ENCODE measurements at regions not wholly inside any gene's neighbourhood (a gene's known extent, or its start where the extent isn't known, plus 50 kb on each side); places are given as distances from the start of the nearest gene placed in this dataset.

DNA sequence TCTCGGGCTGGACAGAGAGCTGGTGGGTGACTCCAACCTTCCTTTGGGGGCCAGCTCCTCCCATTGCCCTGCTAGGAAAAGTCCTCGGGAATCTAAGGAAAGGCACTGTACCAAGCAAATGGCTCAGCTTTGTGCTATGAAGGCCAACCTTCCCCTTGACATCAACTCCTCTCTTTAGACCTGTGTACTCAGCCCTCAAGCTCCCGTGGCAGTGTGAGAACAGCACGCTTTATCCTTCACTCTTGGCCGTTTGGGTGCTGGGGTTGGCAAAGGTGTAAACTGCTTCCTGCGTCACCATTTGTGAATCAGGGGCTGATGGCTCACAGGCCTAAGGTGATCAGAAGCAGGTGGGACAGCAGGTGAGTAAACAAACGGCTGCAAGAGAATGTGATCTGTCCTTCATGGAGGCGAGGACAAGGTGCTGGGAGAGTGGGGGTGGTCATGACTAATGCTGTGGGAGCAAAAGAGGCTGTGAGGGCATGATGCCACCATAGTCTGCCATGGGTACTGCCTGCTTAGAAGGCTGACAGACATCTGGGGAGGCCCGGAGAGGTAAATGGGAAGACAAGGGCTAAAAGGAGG lies 165.2 kb upstream of the TPM1 start:
- no TSS peak for BruUV-seq (replicated peaks)
- H3K4me2 ChIP-seq (ENCODE audit: low read length) = no peak overlapping the region
- no peaks in the 10 kb centered on the region for H3K79me2 ChIP-seq (ENCODE audit: insufficient read depth, low read depth, low read length)
- no peak overlapping the region for H3K4me3 ChIP-seq (ENCODE audit: low read depth, low read length, poor library complexity, severe bottlenecking)
- DNase-seq (ENCODE audit: low spot score) = no peak
- no peak overlapping the region for H2AFZ ChIP-seq (ENCODE audit: low read length)
- no peaks in the 10 kb centered on the region for H3K9me3 ChIP-seq (ENCODE audit: low read length)
- no peaks in the 10 kb centered on the region for H3K4me1 ChIP-seq (ENCODE audit: insufficient read depth, low read length, poor library complexity, severe bottlenecking)
- H3K9me2 ChIP-seq (ENCODE audit: insufficient read depth, low read length) = no peaks in the 10 kb centered on the region
- H3K27ac ChIP-seq (ENCODE audit: low read depth, low read length, poor library complexity, severe bottlenecking) = no peak overlapping the region
- no peaks in the 10 kb centered on the region for H4K20me1 ChIP-seq (ENCODE audit: insufficient read depth, low read length)
- TF ChIP-seq, protein P1, sequence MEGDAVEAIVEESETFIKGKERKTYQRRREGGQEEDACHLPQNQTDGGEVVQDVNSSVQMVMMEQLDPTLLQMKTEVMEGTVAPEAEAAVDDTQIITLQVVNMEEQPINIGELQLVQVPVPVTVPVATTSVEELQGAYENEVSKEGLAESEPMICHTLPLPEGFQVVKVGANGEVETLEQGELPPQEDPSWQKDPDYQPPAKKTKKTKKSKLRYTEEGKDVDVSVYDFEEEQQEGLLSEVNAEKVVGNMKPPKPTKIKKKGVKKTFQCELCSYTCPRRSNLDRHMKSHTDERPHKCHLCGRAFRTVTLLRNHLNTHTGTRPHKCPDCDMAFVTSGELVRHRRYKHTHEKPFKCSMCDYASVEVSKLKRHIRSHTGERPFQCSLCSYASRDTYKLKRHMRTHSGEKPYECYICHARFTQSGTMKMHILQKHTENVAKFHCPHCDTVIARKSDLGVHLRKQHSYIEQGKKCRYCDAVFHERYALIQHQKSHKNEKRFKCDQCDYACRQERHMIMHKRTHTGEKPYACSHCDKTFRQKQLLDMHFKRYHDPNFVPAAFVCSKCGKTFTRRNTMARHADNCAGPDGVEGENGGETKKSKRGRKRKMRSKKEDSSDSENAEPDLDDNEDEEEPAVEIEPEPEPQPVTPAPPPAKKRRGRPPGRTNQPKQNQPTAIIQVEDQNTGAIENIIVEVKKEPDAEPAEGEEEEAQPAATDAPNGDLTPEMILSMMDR (conservative IDR thresholded peaks at IDR 0.05; ENCODE audit: low read length) = no peak
- intact Hi-C loops (cut with micrococcal nuclease; ENCODE audit: unreplicated experiment) = no loop called here
- CTCF ChIA-PET (ENCODE audit: unreplicated experiment) = no interaction called here
- no peaks in the 10 kb centered on the region for H3K36me3 ChIP-seq (ENCODE audit: insufficient read depth, low read length)
- POLR2A ChIA-PET = no interaction called here

- Histone ChIP-seq H3K4me3 (ENCODE audit: low read depth, low read length, poor library complexity, severe bottlenecking) (no peak overlapping the region), H3K79me2 (ENCODE audit: insufficient read depth, low read depth, low read length) (no peaks in the 10 kb centered on the region), H3K9me3 (ENCODE audit: low read length) (no peaks in the 10 kb centered on the region), H3K4me1 (ENCODE audit: insufficient read depth, low read length, poor library complexity, severe bottlenecking) (no peaks in the 10 kb centered on the region), H4K20me1 (ENCODE audit: insufficient read depth, low read length) (no peaks in the 10 kb centered on the region), H3K9me2 (ENCODE audit: insufficient read depth, low read length) (no peaks in the 10 kb centered on the region), H3K27ac (ENCODE audit: low read depth, low read length, poor library complexity, severe bottlenecking) (no peak overlapping the region), H3K36me3 (ENCODE audit: insufficient read depth, low read length) (no peaks in the 10 kb centered on the region), H2AFZ (ENCODE audit: low read length) (no peak overlapping the region), H3K4me2 (ENCODE audit: low read length) (no peak overlapping the region)
- TF ChIP-seq, protein P1 (conservative IDR thresholded peaks at IDR 0.05; ENCODE audit: low read length) = no peak
- TF ChIP-seq EZH2phosphoT487 (IDR thresholded peaks at IDR 0.05; ENCODE audit: borderline replicate concordance, low read depth, low read length) = no peak
- ChIA-PET CTCF (ENCODE audit: unreplicated experiment) (no interaction called here), POLR2A (no interaction called here)
- intact Hi-C loops (cut with micrococcal nuclease; ENCODE audit: unreplicated experiment) = no loop called here
- BruUV-seq (replicated peaks) = no TSS peak
- DNase-seq (ENCODE audit: low spot score) = no peak
Observed at GRCh38 chr15:62878070-62878469, 164.5 kb upstream of the TPM1 start.

DNA sequence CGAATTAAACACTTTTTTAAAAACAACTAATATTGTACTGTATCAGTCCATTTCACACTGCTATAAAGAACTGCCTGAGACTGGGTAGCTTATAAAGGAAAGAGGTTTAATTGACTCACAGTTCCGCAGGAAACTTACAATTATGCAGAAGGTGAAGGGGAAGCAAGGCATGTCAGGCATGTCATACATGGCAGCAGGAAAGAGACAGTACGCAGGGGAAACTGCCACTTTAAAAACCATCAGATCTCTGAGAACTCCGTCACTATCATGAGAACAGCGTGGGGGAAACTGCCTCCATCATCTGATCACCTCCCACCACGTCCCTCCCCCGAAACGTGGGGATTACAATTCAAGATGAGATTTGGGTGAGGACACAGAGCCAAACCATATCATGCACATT lies 162.8 kb upstream of the TPM1 start:
- H3K9me3 ChIP-seq (ENCODE audit: low read length) = no peaks in the 10 kb centered on the region
- intact Hi-C loops (cut with micrococcal nuclease; ENCODE audit: unreplicated experiment) = no loop called here
- H3K9me2 ChIP-seq (ENCODE audit: insufficient read depth, low read length) = no peaks in the 10 kb centered on the region
- TF ChIP-seq, protein P1 (conservative IDR thresholded peaks at IDR 0.05; ENCODE audit: low read length) = no peak
- TF ChIP-seq EZH2phosphoT487 (IDR thresholded peaks at IDR 0.05; ENCODE audit: borderline replicate concordance, low read depth, low read length) = no peak
- CTCF ChIA-PET (ENCODE audit: unreplicated experiment) = no interaction called here
- H3K4me3 ChIP-seq (ENCODE audit: low read depth, low read length, poor library complexity, severe bottlenecking) = no peak overlapping the region
- H3K4me1 ChIP-seq (ENCODE audit: insufficient read depth, low read length, poor library complexity, severe bottlenecking) = no peaks in the 10 kb centered on the region
- no peaks in the 10 kb centered on the region for H3K79me2 ChIP-seq (ENCODE audit: insufficient read depth, low read depth, low read length)
- BruUV-seq (replicated peaks) = no TSS peak
- no peak overlapping the region for H3K27ac ChIP-seq (ENCODE audit: low read depth, low read length, poor library complexity, severe bottlenecking)
- H3K36me3 ChIP-seq (ENCODE audit: insufficient read depth, low read length) = no peaks in the 10 kb centered on the region
- POLR2A ChIA-PET = no interaction called here
- no peaks in the 10 kb centered on the region for H4K20me1 ChIP-seq (ENCODE audit: insufficient read depth, low read length)
- H3K4me2 ChIP-seq (ENCODE audit: low read length) = no peak overlapping the region
- no peak for DNase-seq (ENCODE audit: low spot score)
- no peak overlapping the region for H2AFZ ChIP-seq (ENCODE audit: low read length)
